Rectal smooth muscle tissue (tissue), 1 donor: ENCODE measurements at regions not wholly inside any gene's neighbourhood (a gene's known extent, or its start where the extent isn't known, plus 50 kb on each side); places are given as distances from the start of the nearest gene placed in this dataset.

ENCODE experiments used
- H3K27ac ChIP-seq: one replicate; pipeline ENCODE4 v1.7.0; 2013; ENCODE audit warnings: low read depth, low read length, inconsistent platforms
- H3K27me3 ChIP-seq: one replicate; pipeline ENCODE4 v1.7.0; 2013; ENCODE audit warnings: low read length; ENCODE audit not compliant: control insufficient read depth, insufficient read depth
- H3K36me3 ChIP-seq: one replicate; pipeline ENCODE4 v1.7.0; 2013; ENCODE audit warnings: low read length; ENCODE audit not compliant: control insufficient read depth, insufficient read depth
- H3K4me1 ChIP-seq: one replicate; pipeline ENCODE4 v1.7.0; 2013; ENCODE audit warnings: low read length; ENCODE audit not compliant: control insufficient read depth, insufficient read depth
- H3K4me3 ChIP-seq: one replicate; pipeline ENCODE4 v1.7.0; 2013; ENCODE audit warnings: low read length
- H3K9ac ChIP-seq: one replicate; pipeline ENCODE4 v1.7.0; 2013; ENCODE audit warnings: low read length

DNA sequence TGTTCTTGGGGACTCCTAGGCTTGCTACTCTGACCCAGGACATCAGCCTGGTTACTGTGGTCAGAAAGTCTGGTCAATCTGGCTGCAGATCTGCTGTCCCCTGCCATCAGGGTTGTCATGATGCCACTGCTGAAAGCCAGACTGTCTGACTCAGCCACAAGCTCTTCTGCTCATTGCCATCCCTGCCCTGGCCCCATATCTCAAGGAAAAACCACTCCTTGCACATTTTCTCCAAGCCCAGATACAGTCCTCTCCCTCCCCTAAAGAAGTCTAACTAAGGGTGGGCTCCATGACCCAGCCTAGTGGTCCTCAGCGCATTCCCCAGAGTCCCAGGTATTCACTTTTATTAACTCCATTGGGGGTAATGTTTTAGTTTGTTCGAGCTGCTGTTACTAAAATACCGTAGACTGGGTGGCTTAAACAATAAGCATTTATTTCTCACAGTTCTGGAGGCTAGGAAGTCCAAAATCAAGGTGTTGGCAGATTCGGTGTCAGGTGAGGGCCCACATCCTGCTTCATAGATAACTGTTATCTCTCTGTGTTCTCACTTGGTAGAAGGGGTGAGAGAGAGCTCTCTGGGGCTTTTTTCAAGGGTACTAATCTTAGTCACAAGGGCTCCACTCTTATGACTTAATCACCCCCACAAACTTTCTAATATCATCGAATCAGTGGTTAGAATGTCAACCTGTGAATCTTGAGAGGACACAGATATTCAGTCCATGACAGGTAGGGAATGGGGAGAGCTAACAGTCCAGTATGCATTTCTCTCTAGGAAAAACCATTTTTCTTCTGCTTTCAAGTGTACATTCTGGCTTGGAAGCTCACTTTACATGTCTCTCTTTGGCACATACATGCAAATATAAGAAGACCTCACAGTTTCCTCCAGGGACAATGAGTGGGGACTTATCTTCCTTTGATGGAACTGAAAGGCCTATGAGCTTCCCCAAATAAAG lies 94.8 kb upstream of the CXCR4 start:
- Histone ChIP-seq H3K36me3 (no peaks in the 10 kb centered on the region), H3K4me3 (no peak overlapping the region), H3K27me3 (no peaks in the 10 kb centered on the region), H3K9ac (no peak overlapping the region), H3K27ac (no peak overlapping the region), H3K4me1 (no peaks in the 10 kb centered on the region)

DNA sequence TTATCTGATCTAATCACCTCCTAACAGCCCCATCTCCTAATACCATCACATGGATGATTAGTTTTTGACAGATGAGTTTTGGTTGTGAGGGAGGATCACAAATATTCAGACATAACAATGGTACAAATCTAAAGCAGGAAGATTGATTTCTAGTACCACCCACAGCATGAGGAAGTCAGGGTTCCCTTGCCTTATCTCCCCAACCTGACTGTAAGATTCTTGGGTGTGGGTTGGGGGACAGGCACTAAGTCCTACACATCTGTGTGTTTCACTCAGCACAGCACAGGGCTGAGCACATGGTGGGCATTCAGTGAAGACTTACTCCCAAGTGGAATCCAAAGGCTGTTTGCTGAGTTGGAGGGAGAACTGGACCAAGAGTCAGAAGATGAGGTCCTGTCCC lies 93.8 kb upstream of the CXCR4 start:
- Histone ChIP-seq H3K4me1 (no peaks in the 10 kb centered on the region), H3K27me3 (no peaks in the 10 kb centered on the region), H3K36me3 (no peaks in the 10 kb centered on the region), H3K4me3 (no peak overlapping the region), H3K27ac (no peak overlapping the region), H3K9ac (no peak overlapping the region)

DNA sequence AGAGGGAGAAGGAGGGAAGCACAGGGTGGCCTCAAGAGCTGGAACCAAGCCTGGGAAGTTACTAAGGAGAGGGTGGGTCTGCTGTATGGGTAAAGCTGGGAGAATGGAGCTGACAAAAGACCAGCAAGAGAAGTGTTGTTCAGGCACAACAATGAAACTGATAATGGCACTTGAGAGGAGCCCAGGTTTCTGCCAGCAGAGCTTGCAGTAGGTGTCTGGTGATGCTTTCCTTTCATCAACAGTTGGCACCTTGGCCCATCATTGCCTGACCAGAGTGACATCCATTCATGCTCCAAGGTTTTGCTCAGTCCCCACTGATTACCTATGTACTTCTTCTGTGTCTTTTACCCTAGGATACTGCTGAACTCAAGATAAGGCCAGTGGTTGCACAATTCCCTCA lies 92.9 kb upstream of the CXCR4 start:
- H3K4me1 ChIP-seq: no peaks in the 10 kb centered on the region
- no peak overlapping the region for H3K4me3 ChIP-seq
- H3K27ac ChIP-seq: no peak overlapping the region
- H3K9ac ChIP-seq: no peak overlapping the region
- no peaks in the 10 kb centered on the region for H3K27me3 ChIP-seq
- no peaks in the 10 kb centered on the region for H3K36me3 ChIP-seq

DNA sequence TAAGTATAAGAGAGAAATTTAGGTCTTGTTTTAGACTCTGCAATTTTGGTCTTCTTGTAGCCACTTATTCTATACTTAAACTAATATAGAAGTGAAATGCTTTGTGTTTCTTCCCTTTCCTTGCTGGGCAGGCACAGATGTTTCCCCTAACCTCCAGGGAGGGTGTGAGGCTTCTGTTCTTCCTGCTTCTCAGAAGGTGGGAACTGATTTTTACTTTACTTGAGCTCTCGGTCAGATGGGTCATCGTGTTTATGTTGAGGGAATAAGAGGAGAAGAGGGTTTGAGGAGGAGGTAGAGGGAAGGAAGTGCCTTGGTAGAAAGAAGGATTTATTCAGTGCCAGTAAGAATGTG lies 92.5 kb upstream of the CXCR4 start:
- no peaks in the 10 kb centered on the region for H3K27me3 ChIP-seq
- no peaks in the 10 kb centered on the region for H3K36me3 ChIP-seq
- H3K4me1 ChIP-seq: no peaks in the 10 kb centered on the region
- H3K4me3 ChIP-seq: no peak overlapping the region
- H3K27ac ChIP-seq: no peak overlapping the region
- H3K9ac ChIP-seq: no peak overlapping the region

DNA sequence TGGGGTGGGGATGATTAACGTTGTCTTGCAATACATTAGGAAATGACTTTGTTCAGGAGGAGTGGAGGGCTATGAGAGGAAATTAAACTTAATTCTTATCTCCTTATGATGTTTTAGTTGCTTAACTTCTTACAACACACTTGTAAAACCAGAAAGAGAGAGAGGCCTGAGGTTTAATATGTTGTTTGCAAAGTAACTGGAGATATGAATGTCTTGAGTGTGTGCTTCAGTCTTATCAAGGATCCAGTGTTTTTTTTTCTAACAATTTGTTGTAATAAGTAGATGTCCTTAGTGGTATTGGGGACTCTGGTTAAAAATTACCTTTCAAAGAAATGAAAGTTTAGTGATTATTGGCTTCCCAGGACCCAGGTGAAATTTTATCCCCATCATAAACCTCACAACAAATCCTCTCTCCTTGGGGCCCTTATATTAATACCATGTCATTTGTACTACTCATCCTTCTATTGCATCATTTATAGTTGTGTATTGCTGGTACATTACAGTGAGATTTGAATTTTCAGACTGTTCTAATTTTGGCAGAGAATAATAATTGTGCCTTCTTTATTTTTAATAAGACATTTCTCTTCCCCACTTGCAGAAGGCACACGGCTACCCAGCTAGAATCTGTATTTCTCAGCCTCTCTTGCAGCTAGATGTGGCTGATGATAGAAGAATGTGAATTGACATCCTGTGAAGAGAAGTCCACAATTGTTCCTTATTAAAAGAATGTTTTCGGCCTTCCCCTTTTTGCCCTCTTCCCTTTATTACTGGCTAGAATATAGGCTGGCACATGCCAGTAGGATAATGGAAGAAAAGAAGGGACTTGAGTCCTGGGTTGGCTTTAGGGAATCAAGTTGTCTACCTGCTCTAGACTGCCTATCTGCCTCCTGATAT lies 91.9 kb upstream of the CXCR4 start:
- H3K27ac ChIP-seq: no peak overlapping the region
- no peaks in the 10 kb centered on the region for H3K4me1 ChIP-seq
- no peak overlapping the region for H3K9ac ChIP-seq

DNA sequence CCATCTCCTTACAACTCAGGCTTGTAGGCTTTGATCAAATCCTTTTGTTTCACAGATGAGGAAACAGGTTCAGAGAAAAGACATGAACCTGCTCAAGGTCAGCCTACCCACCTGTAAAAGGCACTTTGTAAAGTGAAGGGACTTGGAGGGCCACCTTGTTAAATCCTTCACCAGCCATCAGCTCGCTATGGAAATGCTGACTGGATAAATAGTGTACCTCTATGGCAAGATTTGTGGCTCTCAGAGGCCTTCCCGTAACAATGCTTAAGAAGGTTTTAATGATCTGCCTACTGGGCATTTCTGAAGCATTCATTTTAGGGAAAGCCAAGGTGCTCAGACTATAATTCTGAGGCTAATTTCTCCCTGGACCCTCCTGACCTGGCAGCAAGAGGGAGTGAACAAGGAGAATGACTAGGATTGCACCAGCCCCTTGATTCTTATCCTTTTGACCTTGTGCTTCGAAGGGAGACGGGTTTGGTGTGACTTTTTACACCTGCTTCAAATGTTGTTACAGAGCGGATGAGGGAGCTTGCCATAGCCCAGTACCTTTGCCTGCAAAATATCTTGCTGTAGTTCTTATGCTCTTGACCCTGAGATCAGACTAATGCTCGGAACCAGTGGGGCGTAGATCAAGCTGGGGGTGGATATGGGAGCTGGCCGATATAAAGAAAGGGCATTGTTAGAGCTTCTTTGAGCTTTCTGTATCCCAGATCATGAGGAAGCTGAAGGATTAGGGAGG lies 90.9 kb upstream of the CXCR4 start:
- H3K4me3 ChIP-seq: no peak overlapping the region
- H3K36me3 ChIP-seq: no peaks in the 10 kb centered on the region
- no peak overlapping the region for H3K27ac ChIP-seq
- H3K4me1 ChIP-seq: no peaks in the 10 kb centered on the region
- no peaks in the 10 kb centered on the region for H3K27me3 ChIP-seq
- no peak overlapping the region for H3K9ac ChIP-seq

More for the DNA sequence above, 91.9 kb upstream of the CXCR4 start:
- Histone ChIP-seq H3K4me3 (no peak overlapping the region), H3K27me3 (no peaks in the 10 kb centered on the region), H3K36me3 (no peaks in the 10 kb centered on the region)

DNA sequence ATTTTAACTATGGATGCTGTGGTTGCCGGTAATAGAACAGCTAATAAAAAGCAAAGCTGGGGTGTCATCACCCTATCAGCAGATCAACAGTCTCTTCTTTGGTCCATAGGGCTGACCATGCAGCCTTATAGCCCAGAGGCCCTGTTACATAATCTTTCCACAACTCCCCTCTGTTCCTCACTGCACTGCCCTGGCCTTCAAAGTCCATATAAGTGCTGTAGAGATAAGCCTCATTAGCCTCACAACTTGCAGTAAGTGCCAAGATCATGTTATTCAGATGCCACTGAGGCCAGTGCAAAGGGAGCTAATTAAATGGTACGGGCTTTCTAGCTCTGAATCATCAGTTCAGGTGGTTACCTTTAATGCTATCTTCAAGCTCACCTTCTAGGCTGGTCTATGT lies 89.7 kb upstream of the CXCR4 start:
- H3K36me3 ChIP-seq: no peaks in the 10 kb centered on the region
- H3K4me3 ChIP-seq: no peak overlapping the region
- no peak overlapping the region for H3K9ac ChIP-seq
- H3K27ac ChIP-seq: no peak overlapping the region
- H3K4me1 ChIP-seq: no peaks in the 10 kb centered on the region
- H3K27me3 ChIP-seq: no peaks in the 10 kb centered on the region

DNA sequence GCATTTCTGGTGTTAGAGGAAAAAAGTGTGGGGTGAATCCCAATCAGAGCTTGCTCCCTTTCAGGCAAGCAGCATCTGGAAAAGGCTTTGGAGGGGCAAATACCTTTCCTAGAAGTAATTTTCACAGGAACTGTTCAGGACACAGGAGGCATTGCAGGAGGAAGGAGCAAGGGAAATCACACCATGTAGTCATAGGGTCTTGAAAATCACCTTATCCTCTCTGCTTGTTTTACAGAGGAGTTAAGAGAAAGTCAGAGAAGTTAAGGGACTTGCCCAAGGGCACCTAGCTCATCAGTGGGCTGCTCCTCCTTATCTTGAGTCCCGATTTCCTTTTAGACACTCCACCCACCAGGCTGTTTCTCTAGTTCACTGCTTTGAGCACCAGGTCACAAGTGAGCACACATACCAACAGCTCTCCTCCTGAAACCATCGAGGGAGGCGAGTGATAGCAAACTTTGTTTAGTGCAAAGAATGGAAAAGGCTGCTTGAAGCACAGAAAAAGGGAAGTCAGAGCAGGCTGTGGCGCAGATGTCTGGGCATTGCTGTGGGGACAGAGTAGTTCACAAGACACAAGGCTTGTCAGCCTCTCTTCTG lies 89.2 kb upstream of the CXCR4 start:
- no peaks in the 10 kb centered on the region for H3K27me3 ChIP-seq
- H3K36me3 ChIP-seq: no peaks in the 10 kb centered on the region
- H3K4me1 ChIP-seq: no peaks in the 10 kb centered on the region
- no peak overlapping the region for H3K4me3 ChIP-seq
- H3K27ac ChIP-seq: no peak overlapping the region
- no peak overlapping the region for H3K9ac ChIP-seq

DNA sequence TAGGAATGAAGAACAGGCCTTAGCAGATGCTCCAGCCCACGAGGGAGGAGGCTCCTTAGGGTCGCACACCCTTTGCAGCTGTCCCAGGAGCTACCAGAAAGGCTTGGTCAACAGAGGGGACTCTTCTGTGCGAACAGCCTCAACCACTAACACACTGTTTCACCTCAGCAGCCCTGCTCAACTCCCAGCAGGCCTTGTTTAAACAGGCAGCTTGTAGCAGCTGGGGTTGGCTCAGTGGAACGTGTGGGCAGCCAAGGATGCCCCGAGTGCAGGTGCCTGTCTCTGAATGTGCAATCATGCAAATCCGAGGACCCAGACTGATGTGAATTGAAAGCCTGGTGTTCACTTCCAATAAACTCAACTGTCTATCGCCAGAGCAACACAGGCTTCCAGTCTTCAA lies 88.7 kb upstream of the CXCR4 start:
- Histone ChIP-seq H3K4me3 (no peak overlapping the region), H3K27ac (no peak overlapping the region), H3K27me3 (no peaks in the 10 kb centered on the region), H3K36me3 (no peaks in the 10 kb centered on the region), H3K9ac (no peak overlapping the region), H3K4me1 (no peaks in the 10 kb centered on the region)

DNA sequence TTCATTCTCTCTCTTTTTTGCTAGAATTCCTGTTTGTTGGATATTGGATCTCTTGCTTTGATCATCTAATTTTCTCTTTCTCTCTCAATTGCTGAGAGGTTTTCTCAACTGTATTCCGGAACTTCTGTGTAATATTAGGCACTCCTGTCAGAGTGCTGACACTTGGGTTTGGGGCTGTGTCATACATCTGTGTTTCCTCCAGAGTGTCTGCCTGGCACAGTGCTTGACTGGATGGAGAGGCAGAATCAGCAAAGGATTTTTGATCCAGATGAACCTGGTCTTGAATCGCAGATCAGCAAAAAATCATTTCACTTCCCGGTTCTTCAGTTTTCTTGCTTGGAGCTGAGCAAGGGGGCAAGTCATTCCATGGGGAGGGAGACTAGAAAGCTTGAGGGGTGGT lies 87.7 kb upstream of the CXCR4 start:
- H3K4me3 ChIP-seq: no peak overlapping the region
- H3K4me1 ChIP-seq: no peaks in the 10 kb centered on the region
- no peak overlapping the region for H3K27ac ChIP-seq
- no peaks in the 10 kb centered on the region for H3K27me3 ChIP-seq
- no peak overlapping the region for H3K9ac ChIP-seq
- H3K36me3 ChIP-seq: no peaks in the 10 kb centered on the region

DNA sequence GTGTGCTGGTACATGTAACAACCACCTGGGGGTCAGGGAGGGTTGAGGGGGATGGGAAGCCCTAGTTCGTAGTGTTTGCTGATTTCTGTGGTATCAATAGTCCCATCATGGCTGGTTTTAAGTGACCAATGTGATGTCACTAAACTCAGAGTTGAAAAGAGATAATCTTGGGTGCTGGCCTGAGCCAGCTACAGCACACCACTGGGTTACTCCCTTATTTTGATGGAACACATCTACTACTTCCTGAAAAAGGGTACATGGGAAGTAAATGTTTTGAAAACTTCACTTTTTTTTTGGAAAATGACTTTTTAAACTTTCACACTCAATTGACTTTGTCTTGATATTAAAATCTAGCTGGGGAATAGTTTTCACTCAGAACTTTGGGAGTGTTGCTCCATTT lies 87.0 kb upstream of the CXCR4 start:
- Histone ChIP-seq H3K27ac (no peak overlapping the region), H3K4me3 (no peak overlapping the region), H3K27me3 (no peaks in the 10 kb centered on the region), H3K36me3 (no peaks in the 10 kb centered on the region), H3K9ac (no peak overlapping the region), H3K4me1 (no peaks in the 10 kb centered on the region)

DNA sequence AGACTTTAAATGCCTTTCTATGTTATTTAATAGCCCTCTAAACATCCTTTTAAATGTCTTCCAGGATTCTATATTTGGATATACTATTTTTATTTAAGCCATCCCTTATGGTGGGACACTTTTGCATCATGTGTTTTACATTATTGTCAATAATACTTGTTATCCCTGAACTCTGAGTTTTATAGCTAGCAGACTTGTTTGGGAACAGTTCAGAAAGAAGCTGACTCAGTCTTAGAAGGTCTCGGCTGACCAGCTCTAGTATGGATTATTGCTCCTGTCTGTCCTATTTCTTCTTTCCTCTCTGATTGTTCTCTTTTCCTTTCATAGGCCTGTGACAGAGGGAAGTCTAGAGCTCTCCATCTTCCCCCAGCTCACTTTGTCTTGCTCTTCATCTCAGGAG lies 77.3 kb upstream of the CXCR4 start:
- Histone ChIP-seq H3K27ac (no peak overlapping the region), H3K4me3 (no peak overlapping the region)

More for the DNA sequence above, 77.3 kb upstream of the CXCR4 start:
- no peak overlapping the region for H3K9ac ChIP-seq
- no peaks in the 10 kb centered on the region for H3K27me3 ChIP-seq
- no peaks in the 10 kb centered on the region for H3K36me3 ChIP-seq
- H3K4me1 ChIP-seq: no peaks in the 10 kb centered on the region
